ENCODE measurements at regions not wholly inside any gene's neighbourhood (a gene's known extent, or its start where the extent isn't known, plus 50 kb on each side); places are given as distances from the start of the nearest gene placed in this dataset.

DNA sequence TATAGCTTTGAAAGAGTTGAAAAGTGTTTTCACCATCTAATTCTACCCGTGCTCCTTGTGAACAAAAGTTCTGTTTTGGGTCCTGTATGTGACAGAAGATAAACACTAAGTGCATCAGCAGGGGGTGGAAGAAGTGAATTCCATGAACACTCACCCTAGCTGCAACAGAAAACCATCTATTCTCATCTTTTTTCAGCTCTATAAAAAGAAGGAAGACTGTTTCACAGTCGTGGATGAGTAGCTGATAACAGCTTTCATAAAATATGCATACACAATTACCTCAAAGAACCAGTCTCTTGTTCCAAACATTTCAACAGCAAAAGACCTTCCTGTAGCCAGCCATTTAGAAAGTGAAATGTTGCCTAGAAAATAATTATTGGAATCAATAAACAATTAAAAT, 281.7 kb upstream of the RASGRP1 start:
- TF ChIP-seq SMC3 (conservative IDR thresholded peaks at IDR 0.05; ENCODE audit: poor library complexity) (no peak), POLR2AphosphoS5 (IDR thresholded peaks at IDR 0.05) (no peak), TAF1 (IDR thresholded peaks at IDR 0.05; ENCODE audit: low read depth) (no peak), EZH2 (IDR thresholded peaks at IDR 0.05; ENCODE audit: borderline replicate concordance, insufficient read depth, low read length, poor library complexity, severe bottlenecking) (no peak), EP300 (conservative IDR thresholded peaks at IDR 0.05; ENCODE audit: poor library complexity, severe bottlenecking) (no peak), RAD21 (conservative IDR thresholded peaks at IDR 0.05) (no peak)
- TF ChIP-seq, protein P1, sequence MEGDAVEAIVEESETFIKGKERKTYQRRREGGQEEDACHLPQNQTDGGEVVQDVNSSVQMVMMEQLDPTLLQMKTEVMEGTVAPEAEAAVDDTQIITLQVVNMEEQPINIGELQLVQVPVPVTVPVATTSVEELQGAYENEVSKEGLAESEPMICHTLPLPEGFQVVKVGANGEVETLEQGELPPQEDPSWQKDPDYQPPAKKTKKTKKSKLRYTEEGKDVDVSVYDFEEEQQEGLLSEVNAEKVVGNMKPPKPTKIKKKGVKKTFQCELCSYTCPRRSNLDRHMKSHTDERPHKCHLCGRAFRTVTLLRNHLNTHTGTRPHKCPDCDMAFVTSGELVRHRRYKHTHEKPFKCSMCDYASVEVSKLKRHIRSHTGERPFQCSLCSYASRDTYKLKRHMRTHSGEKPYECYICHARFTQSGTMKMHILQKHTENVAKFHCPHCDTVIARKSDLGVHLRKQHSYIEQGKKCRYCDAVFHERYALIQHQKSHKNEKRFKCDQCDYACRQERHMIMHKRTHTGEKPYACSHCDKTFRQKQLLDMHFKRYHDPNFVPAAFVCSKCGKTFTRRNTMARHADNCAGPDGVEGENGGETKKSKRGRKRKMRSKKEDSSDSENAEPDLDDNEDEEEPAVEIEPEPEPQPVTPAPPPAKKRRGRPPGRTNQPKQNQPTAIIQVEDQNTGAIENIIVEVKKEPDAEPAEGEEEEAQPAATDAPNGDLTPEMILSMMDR (IDR thresholded peaks at IDR 0.05; ENCODE audit: poor library complexity, severe bottlenecking): no peak
- TF ChIP-seq, protein P2, sequence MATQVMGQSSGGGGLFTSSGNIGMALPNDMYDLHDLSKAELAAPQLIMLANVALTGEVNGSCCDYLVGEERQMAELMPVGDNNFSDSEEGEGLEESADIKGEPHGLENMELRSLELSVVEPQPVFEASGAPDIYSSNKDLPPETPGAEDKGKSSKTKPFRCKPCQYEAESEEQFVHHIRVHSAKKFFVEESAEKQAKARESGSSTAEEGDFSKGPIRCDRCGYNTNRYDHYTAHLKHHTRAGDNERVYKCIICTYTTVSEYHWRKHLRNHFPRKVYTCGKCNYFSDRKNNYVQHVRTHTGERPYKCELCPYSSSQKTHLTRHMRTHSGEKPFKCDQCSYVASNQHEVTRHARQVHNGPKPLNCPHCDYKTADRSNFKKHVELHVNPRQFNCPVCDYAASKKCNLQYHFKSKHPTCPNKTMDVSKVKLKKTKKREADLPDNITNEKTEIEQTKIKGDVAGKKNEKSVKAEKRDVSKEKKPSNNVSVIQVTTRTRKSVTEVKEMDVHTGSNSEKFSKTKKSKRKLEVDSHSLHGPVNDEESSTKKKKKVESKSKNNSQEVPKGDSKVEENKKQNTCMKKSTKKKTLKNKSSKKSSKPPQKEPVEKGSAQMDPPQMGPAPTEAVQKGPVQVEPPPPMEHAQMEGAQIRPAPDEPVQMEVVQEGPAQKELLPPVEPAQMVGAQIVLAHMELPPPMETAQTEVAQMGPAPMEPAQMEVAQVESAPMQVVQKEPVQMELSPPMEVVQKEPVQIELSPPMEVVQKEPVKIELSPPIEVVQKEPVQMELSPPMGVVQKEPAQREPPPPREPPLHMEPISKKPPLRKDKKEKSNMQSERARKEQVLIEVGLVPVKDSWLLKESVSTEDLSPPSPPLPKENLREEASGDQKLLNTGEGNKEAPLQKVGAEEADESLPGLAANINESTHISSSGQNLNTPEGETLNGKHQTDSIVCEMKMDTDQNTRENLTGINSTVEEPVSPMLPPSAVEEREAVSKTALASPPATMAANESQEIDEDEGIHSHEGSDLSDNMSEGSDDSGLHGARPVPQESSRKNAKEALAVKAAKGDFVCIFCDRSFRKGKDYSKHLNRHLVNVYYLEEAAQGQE (IDR thresholded peaks at IDR 0.05; ENCODE audit: borderline replicate concordance): no peak
